ENCODE measurements at regions not wholly inside any gene's neighbourhood (a gene's known extent, or its start where the extent isn't known, plus 50 kb on each side); places are given as distances from the start of the nearest gene placed in this dataset.

GRCh38 chr16:54985156-54985555 lies 54.5 kb downstream of the IRX5 start:
- no peaks in the 10 kb centered on the region for H4K20me1 ChIP-seq (ENCODE audit: control insufficient read depth, extremely low read depth, insufficient read depth, low read length)
- no peaks in the 10 kb centered on the region for H3K36me3 ChIP-seq (ENCODE audit: control insufficient read depth, insufficient read depth, low read length)
- no peak overlapping the region for H3K9ac ChIP-seq (ENCODE audit: insufficient read depth, low read length)
- H3K27me3 ChIP-seq (ENCODE audit: control insufficient read depth, insufficient read depth, low read length): no peaks in the 10 kb centered on the region
- H3K4me1 ChIP-seq (ENCODE audit: control insufficient read depth, extremely low read depth, insufficient read depth, low read length): no peaks in the 10 kb centered on the region
- no peak overlapping the region for H2AFZ ChIP-seq (ENCODE audit: low read length)
- no peak for TF ChIP-seq CTCF (conservative IDR thresholded peaks at IDR 0.05 in 1 of 2, IDR thresholded peaks at IDR 0.05 in 1 of 2; ENCODE audit: low read depth in 1 of 2, low read length in 2 of 2)
- TF ChIP-seq EZH2 (IDR thresholded peaks at IDR 0.05; ENCODE audit: low read length, missing control alignments): no peak
- DNase-seq (ENCODE audit: low read depth in 2 of 2): no peak
- H3K79me2 ChIP-seq (ENCODE audit: control insufficient read depth, insufficient read depth, low read length): no peaks in the 10 kb centered on the region
- no peak overlapping the region for H3K4me2 ChIP-seq (ENCODE audit: extremely low read depth, insufficient read depth, low read length)
- H3K9me3 ChIP-seq (ENCODE audit: control insufficient read depth, insufficient read depth, low read depth, low read length): no peaks in the 10 kb centered on the region
- no peak overlapping the region for H3K27ac ChIP-seq (ENCODE audit: insufficient read depth, low read length)
- no peak overlapping the region for H3K4me3 ChIP-seq (replicated peaks in 1 of 4; ENCODE audit: control extremely low read depth in 1 of 4, insufficient read depth in 1 of 4, low read depth in 3 of 4, low read length in 4 of 4)

GRCh38 chr16:54985668-54986067 lies 55.0 kb downstream of the IRX5 start:
- TF ChIP-seq EZH2 (IDR thresholded peaks at IDR 0.05; ENCODE audit: low read length, missing control alignments) (no peak), CTCF (conservative IDR thresholded peaks at IDR 0.05 in 1 of 2, IDR thresholded peaks at IDR 0.05 in 1 of 2; ENCODE audit: low read depth in 1 of 2, low read length in 2 of 2) (no peak)
- Histone ChIP-seq H3K9ac (ENCODE audit: insufficient read depth, low read length) (no peak overlapping the region), H3K27ac (ENCODE audit: insufficient read depth, low read length) (no peak overlapping the region), H3K4me2 (ENCODE audit: extremely low read depth, insufficient read depth, low read length) (no peak overlapping the region), H3K9me3 (ENCODE audit: control insufficient read depth, insufficient read depth, low read depth, low read length) (no peaks in the 10 kb centered on the region), H3K79me2 (ENCODE audit: control insufficient read depth, insufficient read depth, low read length) (no peaks in the 10 kb centered on the region), H3K36me3 (ENCODE audit: control insufficient read depth, insufficient read depth, low read length) (no peaks in the 10 kb centered on the region), H3K4me1 (ENCODE audit: control insufficient read depth, extremely low read depth, insufficient read depth, low read length) (no peaks in the 10 kb centered on the region), H4K20me1 (ENCODE audit: control insufficient read depth, extremely low read depth, insufficient read depth, low read length) (no peaks in the 10 kb centered on the region), H2AFZ (ENCODE audit: low read length) (no peak overlapping the region), H3K4me3 (replicated peaks in 1 of 4; ENCODE audit: control extremely low read depth in 1 of 4, insufficient read depth in 1 of 4, low read depth in 3 of 4, low read length in 4 of 4) (no peak overlapping the region), H3K27me3 (ENCODE audit: control insufficient read depth, insufficient read depth, low read length) (no peaks in the 10 kb centered on the region)
- no peak for DNase-seq (ENCODE audit: low read depth in 2 of 2)

GRCh38 chr16:54986409-54986808 lies 55.7 kb downstream of the IRX5 start:
- Histone ChIP-seq H3K4me3 (replicated peaks in 1 of 4; ENCODE audit: control extremely low read depth in 1 of 4, insufficient read depth in 1 of 4, low read depth in 3 of 4, low read length in 4 of 4) (no peak overlapping the region), H3K27me3 (ENCODE audit: control insufficient read depth, insufficient read depth, low read length) (no peaks in the 10 kb centered on the region), H3K4me1 (ENCODE audit: control insufficient read depth, extremely low read depth, insufficient read depth, low read length) (no peaks in the 10 kb centered on the region), H3K4me2 (ENCODE audit: extremely low read depth, insufficient read depth, low read length) (no peak overlapping the region), H3K9me3 (ENCODE audit: control insufficient read depth, insufficient read depth, low read depth, low read length) (no peaks in the 10 kb centered on the region), H2AFZ (ENCODE audit: low read length) (no peak overlapping the region), H4K20me1 (ENCODE audit: control insufficient read depth, extremely low read depth, insufficient read depth, low read length) (no peaks in the 10 kb centered on the region), H3K27ac (ENCODE audit: insufficient read depth, low read length) (no peak overlapping the region), H3K36me3 (ENCODE audit: control insufficient read depth, insufficient read depth, low read length) (no peaks in the 10 kb centered on the region), H3K9ac (ENCODE audit: insufficient read depth, low read length) (no peak overlapping the region), H3K79me2 (ENCODE audit: control insufficient read depth, insufficient read depth, low read length) (no peaks in the 10 kb centered on the region)
- no peak for DNase-seq (ENCODE audit: low read depth in 2 of 2)
- TF ChIP-seq CTCF (conservative IDR thresholded peaks at IDR 0.05 in 1 of 2, IDR thresholded peaks at IDR 0.05 in 1 of 2; ENCODE audit: low read depth in 1 of 2, low read length in 2 of 2) (no peak), EZH2 (IDR thresholded peaks at IDR 0.05; ENCODE audit: low read length, missing control alignments) (no peak)

Measured in fibroblast of lung (primary cell).